GM12874 (cell line): ENCODE measurements at regions not wholly inside any gene's neighbourhood (a gene's known extent, or its start where the extent isn't known, plus 50 kb on each side); places are given as distances from the start of the nearest gene placed in this dataset.

ENCODE experiments used
- CTCF ChIP-seq: IDR thresholded peaks from 2 replicates; pipeline ENCODE4 v1.5.1; 2011; ENCODE audit warnings: low read depth, mild to moderate bottlenecking, control low read depth, low read length, moderate library complexity; ENCODE audit not compliant: insufficient read depth

- no peak for TF ChIP-seq CTCF
These were observed 364.1 kb downstream of the TOX3 start for GRCh38 chr16:52182840-52183239.

- no peak for TF ChIP-seq CTCF
These were observed 372.8 kb downstream of the TOX3 start for GRCh38 chr16:52174168-52174567.

GRCh38 chr16:52171481-52171880 is 375.5 kb downstream of the TOX3 start:
- no peak for TF ChIP-seq CTCF

- TF ChIP-seq CTCF = no peak
These were observed 379.6 kb downstream of the TOX3 start for GRCh38 chr16:52167328-52167727.

GRCh38 chr16:52165961-52166360 is 381.0 kb downstream of the TOX3 start:
- TF ChIP-seq CTCF = no peak

GRCh38 chr16:52149003-52149402 is 397.9 kb downstream of the TOX3 start:
- no peak for TF ChIP-seq CTCF

GRCh38 chr16:52141871-52142270 is 405.1 kb downstream of the TOX3 start:
- TF ChIP-seq CTCF = no peak

- no peak for TF ChIP-seq CTCF
These were observed 418.6 kb downstream of the TOX3 start for GRCh38 chr16:52128361-52128760.
